Activated naive CD4-positive, alpha-beta T cell treated with anti-CD3 and anti-CD28 coated beads, Interleukin-2, amount 50 U/mL, for 24 hours (primary cell): ENCODE measurements at regions not wholly inside any gene's neighbourhood (a gene's known extent, or its start where the extent isn't known, plus 50 kb on each side); places are given as distances from the start of the nearest gene placed in this dataset.
"Not testable (repeated sequence)": the region's sequence is repeated elsewhere in the genome, so short reads cannot be mapped to it uniquely, and the experiment has no call there.

ENCODE experiments used
- H3K27ac Mint-ChIP-seq: one replicate; pipeline ENCODE4 v1.8.0; 2021; ENCODE audit warnings: mild to moderate bottlenecking, mixed read lengths
- H3K27me3 Mint-ChIP-seq: one replicate; pipeline ENCODE4 v1.8.0; 2021; ENCODE audit warnings: mixed read lengths
- H3K36me3 Mint-ChIP-seq: one replicate; pipeline ENCODE4 v1.8.0; 2021; ENCODE audit warnings: mixed read lengths
- H3K4me1 Mint-ChIP-seq: one replicate; pipeline ENCODE4 v1.8.0; 2021; ENCODE audit warnings: mixed read lengths
- H3K4me3 Mint-ChIP-seq: one replicate; pipeline ENCODE4 v1.8.0; 2021; ENCODE audit warnings: mild to moderate bottlenecking, mixed read lengths
- H3K9me3 Mint-ChIP-seq: one replicate; pipeline ENCODE4 v1.8.0; 2021; ENCODE audit warnings: mixed read lengths

DNA sequence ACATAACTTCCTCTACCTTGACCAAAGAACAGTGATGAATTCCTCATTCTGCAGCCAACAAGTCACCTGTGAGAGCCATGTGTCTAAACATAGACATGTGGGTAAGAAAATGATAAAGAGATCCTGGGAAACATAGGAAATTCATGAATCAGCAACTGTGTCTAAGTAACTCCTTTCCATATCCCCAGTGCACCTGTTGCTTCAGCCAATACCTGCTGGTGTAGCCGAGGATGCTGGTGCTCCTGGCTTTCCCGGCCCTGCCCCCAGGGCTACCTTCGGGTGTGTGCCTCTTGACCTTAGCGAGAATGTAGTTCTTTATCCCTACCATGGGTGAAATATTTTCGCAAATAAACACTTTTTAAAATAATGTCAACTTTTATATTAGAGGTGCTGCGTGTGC is 114.1 kb downstream of the OR13A1 start:
- no peak overlapping the region for H3K4me3 Mint-ChIP-seq
- H3K36me3 Mint-ChIP-seq: no peaks in the 10 kb centered on the region

GRCh38 chr10:45202242-45202641 is 113.2 kb downstream of the OR13A1 start:
- H3K27me3 Mint-ChIP-seq: peaks cover 15% of the 10 kb centered on the region

More for the DNA sequence above, 114.1 kb downstream of the OR13A1 start:
- Mint-ChIP-seq H3K27ac (no peak overlapping the region), H3K4me1 (no peaks in the 10 kb centered on the region), H3K27me3 (peaks cover 15% of the 10 kb centered on the region), H3K9me3 (no peaks in the 10 kb centered on the region)

GRCh38 chr10:45204954-45205775 is 110.2 kb downstream of the OR13A1 start:
- Mint-ChIP-seq H3K4me1 (no peaks in the 10 kb centered on the region), H3K4me3 (no peak overlapping the region), H3K36me3 (peaks cover 1% of the 10 kb centered on the region), H3K9me3 (peaks cover 6% of the 10 kb centered on the region), H3K27ac (no peak overlapping the region), H3K27me3 (peaks cover 21% of the 10 kb centered on the region)

More at GRCh38 chr10:45202242-45202641, 113.2 kb downstream of the OR13A1 start:
- H3K4me1 Mint-ChIP-seq: no peaks in the 10 kb centered on the region
- H3K9me3 Mint-ChIP-seq: no peaks in the 10 kb centered on the region
- no peak overlapping the region for H3K4me3 Mint-ChIP-seq
- H3K36me3 Mint-ChIP-seq: no peaks in the 10 kb centered on the region
- H3K27ac Mint-ChIP-seq: no peak overlapping the region

- no peak overlapping the region for H3K27ac Mint-ChIP-seq
- peaks cover 18% of the 10 kb centered on the region for H3K27me3 Mint-ChIP-seq
- H3K36me3 Mint-ChIP-seq: peaks cover 1% of the 10 kb centered on the region
- no peaks in the 10 kb centered on the region for H3K4me1 Mint-ChIP-seq
- peaks cover 6% of the 10 kb centered on the region for H3K9me3 Mint-ChIP-seq
- H3K4me3 Mint-ChIP-seq: no peak overlapping the region
Measured at GRCh38 chr10:45209888-45210287, 105.5 kb downstream of the OR13A1 start.

- peaks cover 6% of the 10 kb centered on the region for H3K9me3 Mint-ChIP-seq
- peaks cover 17% of the 10 kb centered on the region for H3K27me3 Mint-ChIP-seq
- no peak overlapping the region for H3K27ac Mint-ChIP-seq
- peaks cover 1% of the 10 kb centered on the region for H3K36me3 Mint-ChIP-seq
- no peaks in the 10 kb centered on the region for H3K4me1 Mint-ChIP-seq
- H3K4me3 Mint-ChIP-seq: no peak overlapping the region
Measured at GRCh38 chr10:45211576-45211975, 103.8 kb downstream of the OR13A1 start.

DNA sequence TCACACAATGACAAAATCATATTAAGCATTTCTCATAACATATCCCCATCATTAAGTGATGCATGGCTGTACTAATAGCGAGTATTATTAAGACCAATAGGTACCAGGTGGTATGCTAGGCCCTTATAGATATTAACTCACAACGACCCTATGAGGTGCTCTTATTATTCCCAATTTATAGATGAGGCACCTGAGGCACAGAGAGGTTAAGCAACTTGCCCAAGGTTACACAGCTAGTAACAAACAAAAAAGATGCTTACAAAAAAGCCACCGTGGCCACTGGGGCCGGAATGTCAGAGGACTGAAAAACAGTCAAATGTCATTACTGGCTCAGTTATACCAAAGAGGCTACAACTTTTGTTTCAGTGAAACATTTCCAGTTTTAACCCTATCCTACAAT is 96.0 kb downstream of the OR13A1 start:
- no peaks in the 10 kb centered on the region for H3K36me3 Mint-ChIP-seq
- peaks cover 2% of the 10 kb centered on the region for H3K27me3 Mint-ChIP-seq
- H3K9me3 Mint-ChIP-seq: no peaks in the 10 kb centered on the region
- H3K27ac Mint-ChIP-seq: no peak overlapping the region
- H3K4me1 Mint-ChIP-seq: no peaks in the 10 kb centered on the region
- no peak overlapping the region for H3K4me3 Mint-ChIP-seq

- H3K4me3 Mint-ChIP-seq: no peak overlapping the region
- no peaks in the 10 kb centered on the region for H3K36me3 Mint-ChIP-seq
- no peaks in the 10 kb centered on the region for H3K4me1 Mint-ChIP-seq
- peaks cover under 1% of the 10 kb centered on the region for H3K27me3 Mint-ChIP-seq
- H3K27ac Mint-ChIP-seq: no peak overlapping the region
- no peaks in the 10 kb centered on the region for H3K9me3 Mint-ChIP-seq
Measured at GRCh38 chr10:45220931-45221330, 94.5 kb downstream of the OR13A1 start.

GRCh38 chr10:45224219-45224841 is 91.1 kb downstream of the OR13A1 start:
- Mint-ChIP-seq H3K27ac (no peak overlapping the region), H3K4me1 (no peaks in the 10 kb centered on the region), H3K36me3 (peaks cover under 1% of the 10 kb centered on the region), H3K9me3 (peaks cover 1% of the 10 kb centered on the region), H3K4me3 (no peak overlapping the region), H3K27me3 (peaks cover 2% of the 10 kb centered on the region)

- Mint-ChIP-seq H3K27me3 (peaks cover 4% of the 10 kb centered on the region), H3K27ac (no peak overlapping the region), H3K9me3 (peaks cover 10% of the 10 kb centered on the region), H3K36me3 (peaks cover 6% of the 10 kb centered on the region), H3K4me3 (no peak overlapping the region), H3K4me1 (no peaks in the 10 kb centered on the region)
Measured at GRCh38 chr10:45227042-45227441, 88.4 kb downstream of the OR13A1 start.

DNA sequence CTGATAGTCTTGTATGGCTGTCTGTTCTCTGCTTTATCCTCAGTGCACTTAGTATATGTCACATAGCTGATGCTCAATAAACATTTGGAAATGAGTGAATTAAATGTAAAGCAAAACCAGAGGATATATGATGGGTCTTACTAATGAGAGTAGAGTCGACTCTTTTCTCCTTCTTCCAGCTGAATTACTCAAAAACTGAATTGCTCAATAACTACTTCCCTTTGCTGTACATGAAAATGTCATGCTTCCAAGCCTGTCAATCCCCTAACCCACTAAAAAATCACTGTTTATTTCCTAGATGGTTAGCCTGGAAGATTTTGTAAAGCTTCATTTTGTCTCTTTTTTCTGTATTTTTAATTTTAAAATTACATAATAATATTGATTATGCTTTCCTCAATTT is 88.0 kb downstream of the OR13A1 start:
- peaks cover 6% of the 10 kb centered on the region for H3K36me3 Mint-ChIP-seq
- H3K9me3 Mint-ChIP-seq: peaks cover 10% of the 10 kb centered on the region
- no peaks in the 10 kb centered on the region for H3K4me1 Mint-ChIP-seq
- no peak overlapping the region for H3K4me3 Mint-ChIP-seq
- H3K27me3 Mint-ChIP-seq: peaks cover 4% of the 10 kb centered on the region
- no peak overlapping the region for H3K27ac Mint-ChIP-seq

- H3K4me1 Mint-ChIP-seq: no peaks in the 10 kb centered on the region
- H3K9me3 Mint-ChIP-seq: peaks cover 10% of the 10 kb centered on the region
- H3K27ac Mint-ChIP-seq: no peak overlapping the region
- peaks cover 6% of the 10 kb centered on the region for H3K27me3 Mint-ChIP-seq
- H3K36me3 Mint-ChIP-seq: peaks cover 6% of the 10 kb centered on the region
- H3K4me3 Mint-ChIP-seq: no peak overlapping the region
Measured at GRCh38 chr10:45229823-45230222, 85.6 kb downstream of the OR13A1 start.

DNA sequence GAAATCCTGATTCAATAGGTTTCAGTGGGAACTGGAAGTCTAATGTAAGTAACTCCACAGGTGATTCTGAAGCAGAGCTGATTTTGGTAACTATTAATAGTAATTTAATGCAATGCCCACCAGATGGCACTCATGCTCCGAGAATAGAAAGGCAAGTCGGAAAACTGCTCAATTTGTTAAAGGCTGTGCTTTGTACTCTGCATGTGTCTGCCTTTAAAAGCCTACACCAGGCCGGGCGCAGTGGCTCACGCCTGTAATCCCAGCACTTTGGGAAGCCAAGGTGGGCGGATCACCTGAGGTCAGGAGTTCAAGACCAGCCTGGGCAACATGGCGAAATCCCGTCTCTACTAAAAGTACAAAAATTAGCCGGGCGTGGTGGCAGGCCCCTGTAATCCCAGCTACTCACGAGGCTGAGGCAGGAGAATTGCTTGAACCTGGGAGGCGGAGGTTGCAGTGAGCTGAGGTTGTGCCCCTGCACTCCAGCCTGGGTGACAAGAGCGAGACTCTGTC is 80.1 kb downstream of the OR13A1 start:
- H3K4me1 Mint-ChIP-seq, H3K9me3 Mint-ChIP-seq, H3K36me3 Mint-ChIP-seq, H3K27me3 Mint-ChIP-seq, H3K4me3 Mint-ChIP-seq, H3K27ac Mint-ChIP-seq: not testable (repeated sequence)

GRCh38 chr10:45235798-45236220 is 79.6 kb downstream of the OR13A1 start:
- H3K27me3 Mint-ChIP-seq: peaks cover 2% of the 10 kb centered on the region
- H3K4me1 Mint-ChIP-seq: peaks cover 8% of the 10 kb centered on the region
- H3K4me3 Mint-ChIP-seq: no peak overlapping the region
- no peak overlapping the region for H3K27ac Mint-ChIP-seq
- no peaks in the 10 kb centered on the region for H3K9me3 Mint-ChIP-seq
- no peaks in the 10 kb centered on the region for H3K36me3 Mint-ChIP-seq

DNA sequence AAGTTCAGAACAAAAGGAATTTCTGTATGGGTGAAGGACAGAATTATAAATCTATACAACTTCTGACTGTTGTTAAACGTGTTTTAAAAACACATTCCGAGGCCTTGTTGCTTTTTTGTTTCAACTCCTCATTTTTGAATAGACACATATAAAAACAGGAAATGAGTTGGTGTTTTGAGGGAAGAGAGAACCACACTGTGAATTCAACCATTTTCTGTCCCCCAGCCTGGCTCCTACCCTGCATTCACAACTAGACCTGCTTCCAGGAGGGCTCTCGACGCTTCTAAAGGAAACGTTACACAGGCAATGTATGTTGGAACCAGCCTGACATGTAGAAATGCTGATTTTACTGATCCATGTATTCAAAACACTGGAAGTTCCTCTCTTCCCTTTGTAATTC is 76.5 kb downstream of the OR13A1 start:
- Mint-ChIP-seq H3K4me1 (peaks cover 12% of the 10 kb centered on the region), H3K27me3 (peaks cover under 1% of the 10 kb centered on the region), H3K36me3 (no peaks in the 10 kb centered on the region), H3K27ac (no peak overlapping the region), H3K9me3 (no peaks in the 10 kb centered on the region), H3K4me3 (no peak overlapping the region)

DNA sequence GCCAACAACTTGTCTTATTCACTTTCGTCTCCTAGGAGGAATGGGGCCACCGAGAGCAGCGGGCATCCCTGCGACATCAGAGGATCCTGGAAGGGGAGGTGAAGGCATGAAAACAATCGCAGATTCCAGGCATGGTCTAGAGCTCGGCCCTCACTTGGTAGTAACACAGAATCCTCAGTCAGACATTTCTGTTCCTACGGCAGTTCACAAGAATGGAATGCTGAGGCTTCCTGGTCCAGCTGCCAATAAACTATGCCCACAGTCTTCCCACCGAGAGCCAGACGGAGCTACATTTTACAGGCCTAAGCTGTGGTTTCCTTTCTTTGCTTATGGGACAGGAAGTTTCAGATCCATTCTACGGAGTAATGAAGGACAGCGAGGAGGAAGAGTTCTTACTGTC is 75.8 kb downstream of the OR13A1 start:
- H3K4me3 Mint-ChIP-seq: no peak overlapping the region
- no peak overlapping the region for H3K27ac Mint-ChIP-seq
- H3K4me1 Mint-ChIP-seq: peaks cover 12% of the 10 kb centered on the region
- no peaks in the 10 kb centered on the region for H3K27me3 Mint-ChIP-seq
- no peaks in the 10 kb centered on the region for H3K9me3 Mint-ChIP-seq
- no peaks in the 10 kb centered on the region for H3K36me3 Mint-ChIP-seq

DNA sequence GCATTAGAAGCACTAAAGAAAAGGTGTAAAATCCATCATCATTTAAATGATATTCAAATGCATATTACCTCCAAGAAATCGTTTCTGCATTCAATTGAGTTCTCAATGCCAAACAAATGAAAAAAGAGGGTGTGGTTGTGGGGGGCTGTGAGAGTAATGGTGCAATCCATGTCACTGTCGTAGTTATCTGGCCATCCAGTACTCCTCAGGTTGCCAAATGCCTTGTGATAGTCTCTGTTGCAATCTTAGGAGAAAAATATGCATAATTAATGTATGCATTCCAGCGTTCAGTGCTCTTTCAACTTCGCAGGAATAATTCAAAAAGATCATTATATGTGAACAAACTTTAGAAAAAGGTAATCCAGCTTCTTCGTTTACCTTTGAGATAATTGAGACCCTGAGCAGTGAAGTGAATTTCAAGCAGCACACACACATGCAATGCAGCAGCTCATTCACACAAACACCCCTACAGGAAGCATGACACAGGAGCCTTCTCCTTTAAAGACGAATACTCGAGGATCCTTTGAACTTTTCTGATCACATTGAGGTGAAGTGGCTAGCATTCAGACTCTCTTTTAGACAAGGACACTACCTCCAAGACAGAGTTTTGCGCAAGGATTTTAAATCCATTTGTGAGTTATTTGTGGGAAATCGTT is 73.4 kb downstream of the OR13A1 start:
- no peaks in the 10 kb centered on the region for H3K36me3 Mint-ChIP-seq
- H3K9me3 Mint-ChIP-seq: no peaks in the 10 kb centered on the region
- H3K27me3 Mint-ChIP-seq: no peaks in the 10 kb centered on the region
- no peak overlapping the region for H3K27ac Mint-ChIP-seq
- H3K4me3 Mint-ChIP-seq: no peak overlapping the region
- peaks cover 12% of the 10 kb centered on the region for H3K4me1 Mint-ChIP-seq
